GM23338 (cell line): ENCODE measurements at regions not wholly inside any gene's neighbourhood (a gene's known extent, or its start where the extent isn't known, plus 50 kb on each side); places are given as distances from the start of the nearest gene placed in this dataset.
A peak's percentile ranks its signal among the peaks of the same experiment; 100 is the strongest.

Experiments used
- ATAC-seq: fragments of 200-7000 bp; cut with Tn5 transposase; 3 replicates; pipeline ENCODE4 v1.9.1; 2020
- DNase-seq: peaks from one replicate; pipeline ENCODE4 v3.0.0-alpha.2; 2015; ENCODE audit warnings: low spot score
- H2AFZ ChIP-seq: fragments of 200-600 bp; sonication (generic); 2 replicates; pipeline ENCODE4 v1.8.0; 2016; ENCODE audit warnings: antibody characterized with exemption, mild to moderate bottlenecking, moderate library complexity
- H3F3A ChIP-seq: fragments of 200-600 bp; sonication (generic); replicated peaks from 2 replicates; pipeline ENCODE4 v1.8.0; 2017; ENCODE audit warnings: antibody characterized with exemption, mixed run types, low read depth
- H3K27ac ChIP-seq: fragments of 200-600 bp; sonication (generic); 2 replicates; pipeline ENCODE4 v1.6.1; 2016; ENCODE audit warnings: low read depth
- H3K27me3 ChIP-seq: fragments of 200-600 bp; sonication (generic); 2 replicates; pipeline ENCODE4 v1.8.0; 2016; ENCODE audit warnings: mild to moderate bottlenecking, mixed run types, moderate library complexity; ENCODE audit not compliant: insufficient read depth
- H3K36me3 ChIP-seq: fragments of 200-600 bp; sonication (generic); 2 replicates; pipeline ENCODE4 v1.8.0; 2016; ENCODE audit warnings: mild to moderate bottlenecking; ENCODE audit not compliant: insufficient read depth
- H3K4me1 ChIP-seq: fragments of 200-600 bp; sonication (generic); 2 replicates; pipeline ENCODE4 v1.8.0; 2016; ENCODE audit warnings: mild to moderate bottlenecking, moderate library complexity; ENCODE audit not compliant: insufficient read depth
- H3K4me2 ChIP-seq: fragments of 200-600 bp; sonication (generic); 2 replicates; pipeline ENCODE4 v1.7.1; 2017; ENCODE audit warnings: mixed run types
- H3K4me3 ChIP-seq: fragments of 200-600 bp; sonication (generic); 2 replicates; pipeline ENCODE4 v1.6.1; 2016; ENCODE audit warnings: mixed run types
- H3K79me2 ChIP-seq: fragments of 200-600 bp; sonication (generic); replicated peaks from 2 replicates; pipeline ENCODE4 v1.8.0; 2017; ENCODE audit warnings: mild to moderate bottlenecking; ENCODE audit not compliant: insufficient read depth
- H3K9me2 ChIP-seq: fragments of 200-600 bp; sonication (generic); 2 replicates; pipeline ENCODE4 v1.8.0; 2017; ENCODE audit not compliant: insufficient read depth
- H4K20me1 ChIP-seq: fragments of 200-600 bp; sonication (generic); replicated peaks from 2 replicates; pipeline ENCODE4 v1.8.0; 2017; ENCODE audit warnings: mild to moderate bottlenecking; ENCODE audit not compliant: insufficient read depth
- H3K27ac Mint-ChIP-seq: 2 replicates; pipeline ENCODE4 v1.8.0; 2020; ENCODE audit warnings: inconsistent platforms, mild to moderate bottlenecking, moderate library complexity, mixed read lengths
- H3K27me3 Mint-ChIP-seq: 3 replicates; pipeline ENCODE4 v1.8.0; 2022; ENCODE audit warnings: low read depth, mild to moderate bottlenecking, moderate library complexity, mixed read lengths, inconsistent platforms; ENCODE audit not compliant: insufficient read depth, poor library complexity
- H3K36me3 Mint-ChIP-seq: 3 replicates; pipeline ENCODE4 v1.8.0; 2021; ENCODE audit warnings: low read depth, mild to moderate bottlenecking, inconsistent platforms, moderate library complexity, mixed read lengths
- H3K4me1 Mint-ChIP-seq: 3 replicates; pipeline ENCODE4 v1.8.0; 2020; ENCODE audit warnings: mild to moderate bottlenecking, inconsistent platforms, mixed read lengths
- H3K4me3 Mint-ChIP-seq: 3 replicates; pipeline ENCODE4 v1.8.0; 2021; ENCODE audit warnings: moderate library complexity, mild to moderate bottlenecking, inconsistent platforms, mixed read lengths
- H3K9me3 Mint-ChIP-seq: 3 replicates; pipeline ENCODE4 v1.8.0; 2020; ENCODE audit warnings: moderate library complexity, mild to moderate bottlenecking, inconsistent platforms, mixed read lengths
- JUNB ChIP-seq: IDR thresholded peaks from one replicate; pipeline ENCODE4 v1.6.1; 2016; ENCODE audit warnings: antibody characterized with exemption; ENCODE audit not compliant: unreplicated experiment
- NANOG ChIP-seq: IDR thresholded peaks from 2 replicates; pipeline ENCODE4 v1.6.1; 2016; ENCODE audit warnings: antibody characterized with exemption, borderline replicate concordance
- POLR2AphosphoS5 ChIP-seq: IDR thresholded peaks from 2 replicates; pipeline ENCODE4 v1.6.1; 2016; ENCODE audit warnings: antibody characterized with exemption, low read depth
- STAT1 ChIP-seq: IDR thresholded peaks from one replicate; pipeline ENCODE4 v1.6.1; 2016; ENCODE audit warnings: antibody characterized with exemption; ENCODE audit not compliant: unreplicated experiment
- ZNF114 ChIP-seq: fragments of 250-450 bp; sonication (Bioruptor Pico); IDR thresholded peaks from 2 replicates; pipeline ENCODE4 v1.5.0; 2020; ENCODE audit warnings: mild to moderate bottlenecking, moderate library complexity
- ZNF331 ChIP-seq: fragments of 250-450 bp; sonication (Bioruptor Pico); IDR thresholded peaks from 2 replicates; pipeline ENCODE4 v1.5.0; 2020; ENCODE audit warnings: low read depth, mild to moderate bottlenecking, moderate library complexity
- TF ChIP-seq, protein P1 (sequence below): IDR thresholded peaks from 2 replicates; pipeline ENCODE4 v1.6.1; 2016; ENCODE audit warnings: antibody characterized with exemption
- TF ChIP-seq, protein P2 (sequence below), 2 experiments: fragments of 200-600 bp in 1 of 2; sonication (generic) in 1 of 2; conservative IDR thresholded peaks; 2 replicates each; pipeline versions ENCODE4 v1.5.1 to v1.6.1; 2016 to 2017; ENCODE audit warnings: antibody characterized with exemption in 2 of 2, low read depth in 2 of 2, mild to moderate bottlenecking in 2 of 2, moderate library complexity in 1 of 2
- TF ChIP-seq, protein P3 (sequence below): fragments of 250-450 bp; sonication (Bioruptor Pico); IDR thresholded peaks from 2 replicates; pipeline ENCODE4 v1.5.0; 2020; ENCODE audit warnings: mild to moderate bottlenecking, moderate library complexity

GRCh38 chr18:7414459-7414858 lies 152.7 kb upstream of the PTPRM start:
- Histone ChIP-seq H3K4me3 (no peak overlapping the region), H4K20me1 (no peaks in the 10 kb centered on the region), H3K4me1 (no peaks in the 10 kb centered on the region), H3K27ac (no peak overlapping the region), H3K36me3 (no peaks in the 10 kb centered on the region), H3K4me2 (no peak overlapping the region), H3K79me2 (no peaks in the 10 kb centered on the region), H3K9me2 (no peaks in the 10 kb centered on the region), H2AFZ (peak overlapping the region; percentile 80), H3F3A (no peaks in the 10 kb centered on the region), H3K27me3 (no peaks in the 10 kb centered on the region)
- Mint-ChIP-seq H3K27ac (peak overlapping the region; percentile 37; the same call in 1 of the 2 replicates), H3K36me3 (no peaks in the 10 kb centered on the region), H3K4me1 (peaks cover 13% of the 10 kb centered on the region), H3K27me3 (peaks cover 7% of the 10 kb centered on the region), H3K9me3 (peaks cover 9% of the 10 kb centered on the region; the same call in 2 of the 3 replicates), H3K4me3 (no peak overlapping the region)
- no peak for TF ChIP-seq POLR2AphosphoS5
- no peak for TF ChIP-seq JUNB
- no peak for TF ChIP-seq ZNF331 (CRISPR knock-in tag)
- TF ChIP-seq, protein P1, sequence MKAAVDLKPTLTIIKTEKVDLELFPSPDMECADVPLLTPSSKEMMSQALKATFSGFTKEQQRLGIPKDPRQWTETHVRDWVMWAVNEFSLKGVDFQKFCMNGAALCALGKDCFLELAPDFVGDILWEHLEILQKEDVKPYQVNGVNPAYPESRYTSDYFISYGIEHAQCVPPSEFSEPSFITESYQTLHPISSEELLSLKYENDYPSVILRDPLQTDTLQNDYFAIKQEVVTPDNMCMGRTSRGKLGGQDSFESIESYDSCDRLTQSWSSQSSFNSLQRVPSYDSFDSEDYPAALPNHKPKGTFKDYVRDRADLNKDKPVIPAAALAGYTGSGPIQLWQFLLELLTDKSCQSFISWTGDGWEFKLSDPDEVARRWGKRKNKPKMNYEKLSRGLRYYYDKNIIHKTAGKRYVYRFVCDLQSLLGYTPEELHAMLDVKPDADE = no peak
- TF ChIP-seq NANOG = no peak
- TF ChIP-seq STAT1 = no peak
- TF ChIP-seq, protein P2, sequence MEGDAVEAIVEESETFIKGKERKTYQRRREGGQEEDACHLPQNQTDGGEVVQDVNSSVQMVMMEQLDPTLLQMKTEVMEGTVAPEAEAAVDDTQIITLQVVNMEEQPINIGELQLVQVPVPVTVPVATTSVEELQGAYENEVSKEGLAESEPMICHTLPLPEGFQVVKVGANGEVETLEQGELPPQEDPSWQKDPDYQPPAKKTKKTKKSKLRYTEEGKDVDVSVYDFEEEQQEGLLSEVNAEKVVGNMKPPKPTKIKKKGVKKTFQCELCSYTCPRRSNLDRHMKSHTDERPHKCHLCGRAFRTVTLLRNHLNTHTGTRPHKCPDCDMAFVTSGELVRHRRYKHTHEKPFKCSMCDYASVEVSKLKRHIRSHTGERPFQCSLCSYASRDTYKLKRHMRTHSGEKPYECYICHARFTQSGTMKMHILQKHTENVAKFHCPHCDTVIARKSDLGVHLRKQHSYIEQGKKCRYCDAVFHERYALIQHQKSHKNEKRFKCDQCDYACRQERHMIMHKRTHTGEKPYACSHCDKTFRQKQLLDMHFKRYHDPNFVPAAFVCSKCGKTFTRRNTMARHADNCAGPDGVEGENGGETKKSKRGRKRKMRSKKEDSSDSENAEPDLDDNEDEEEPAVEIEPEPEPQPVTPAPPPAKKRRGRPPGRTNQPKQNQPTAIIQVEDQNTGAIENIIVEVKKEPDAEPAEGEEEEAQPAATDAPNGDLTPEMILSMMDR (conservative IDR thresholded peaks at IDR 0.05; ENCODE audit: low read depth in 2 of 2) = no peak
- ATAC-seq (no peak), DNase-seq (no peak)

- H3K27ac Mint-ChIP-seq = no peak overlapping the region
- Histone ChIP-seq H3F3A (no peaks in the 10 kb centered on the region), H4K20me1 (no peaks in the 10 kb centered on the region), H3K4me3 (no peak overlapping the region), H3K9me2 (no peaks in the 10 kb centered on the region), H3K4me2 (no peak overlapping the region), H3K36me3 (no peaks in the 10 kb centered on the region), H3K4me1 (no peaks in the 10 kb centered on the region), H2AFZ (peak overlapping the region; percentile 80), H3K79me2 (no peaks in the 10 kb centered on the region), H3K27me3 (no peaks in the 10 kb centered on the region), H3K27ac (no peak overlapping the region)
- H3K27me3 Mint-ChIP-seq = peaks cover 7% of the 10 kb centered on the region
- H3K4me1 Mint-ChIP-seq = peaks cover 13% of the 10 kb centered on the region
- H3K4me3 Mint-ChIP-seq = no peak overlapping the region
- peaks cover 9% of the 10 kb centered on the region; the same call in 2 of the 3 replicates for H3K9me3 Mint-ChIP-seq
- DNase-seq (no peak), ATAC-seq (peak; percentile 52)
- no peaks in the 10 kb centered on the region for H3K36me3 Mint-ChIP-seq
- TF ChIP-seq ZNF114 (CRISPR knock-in tag) = no peak
- TF ChIP-seq, protein P3, sequence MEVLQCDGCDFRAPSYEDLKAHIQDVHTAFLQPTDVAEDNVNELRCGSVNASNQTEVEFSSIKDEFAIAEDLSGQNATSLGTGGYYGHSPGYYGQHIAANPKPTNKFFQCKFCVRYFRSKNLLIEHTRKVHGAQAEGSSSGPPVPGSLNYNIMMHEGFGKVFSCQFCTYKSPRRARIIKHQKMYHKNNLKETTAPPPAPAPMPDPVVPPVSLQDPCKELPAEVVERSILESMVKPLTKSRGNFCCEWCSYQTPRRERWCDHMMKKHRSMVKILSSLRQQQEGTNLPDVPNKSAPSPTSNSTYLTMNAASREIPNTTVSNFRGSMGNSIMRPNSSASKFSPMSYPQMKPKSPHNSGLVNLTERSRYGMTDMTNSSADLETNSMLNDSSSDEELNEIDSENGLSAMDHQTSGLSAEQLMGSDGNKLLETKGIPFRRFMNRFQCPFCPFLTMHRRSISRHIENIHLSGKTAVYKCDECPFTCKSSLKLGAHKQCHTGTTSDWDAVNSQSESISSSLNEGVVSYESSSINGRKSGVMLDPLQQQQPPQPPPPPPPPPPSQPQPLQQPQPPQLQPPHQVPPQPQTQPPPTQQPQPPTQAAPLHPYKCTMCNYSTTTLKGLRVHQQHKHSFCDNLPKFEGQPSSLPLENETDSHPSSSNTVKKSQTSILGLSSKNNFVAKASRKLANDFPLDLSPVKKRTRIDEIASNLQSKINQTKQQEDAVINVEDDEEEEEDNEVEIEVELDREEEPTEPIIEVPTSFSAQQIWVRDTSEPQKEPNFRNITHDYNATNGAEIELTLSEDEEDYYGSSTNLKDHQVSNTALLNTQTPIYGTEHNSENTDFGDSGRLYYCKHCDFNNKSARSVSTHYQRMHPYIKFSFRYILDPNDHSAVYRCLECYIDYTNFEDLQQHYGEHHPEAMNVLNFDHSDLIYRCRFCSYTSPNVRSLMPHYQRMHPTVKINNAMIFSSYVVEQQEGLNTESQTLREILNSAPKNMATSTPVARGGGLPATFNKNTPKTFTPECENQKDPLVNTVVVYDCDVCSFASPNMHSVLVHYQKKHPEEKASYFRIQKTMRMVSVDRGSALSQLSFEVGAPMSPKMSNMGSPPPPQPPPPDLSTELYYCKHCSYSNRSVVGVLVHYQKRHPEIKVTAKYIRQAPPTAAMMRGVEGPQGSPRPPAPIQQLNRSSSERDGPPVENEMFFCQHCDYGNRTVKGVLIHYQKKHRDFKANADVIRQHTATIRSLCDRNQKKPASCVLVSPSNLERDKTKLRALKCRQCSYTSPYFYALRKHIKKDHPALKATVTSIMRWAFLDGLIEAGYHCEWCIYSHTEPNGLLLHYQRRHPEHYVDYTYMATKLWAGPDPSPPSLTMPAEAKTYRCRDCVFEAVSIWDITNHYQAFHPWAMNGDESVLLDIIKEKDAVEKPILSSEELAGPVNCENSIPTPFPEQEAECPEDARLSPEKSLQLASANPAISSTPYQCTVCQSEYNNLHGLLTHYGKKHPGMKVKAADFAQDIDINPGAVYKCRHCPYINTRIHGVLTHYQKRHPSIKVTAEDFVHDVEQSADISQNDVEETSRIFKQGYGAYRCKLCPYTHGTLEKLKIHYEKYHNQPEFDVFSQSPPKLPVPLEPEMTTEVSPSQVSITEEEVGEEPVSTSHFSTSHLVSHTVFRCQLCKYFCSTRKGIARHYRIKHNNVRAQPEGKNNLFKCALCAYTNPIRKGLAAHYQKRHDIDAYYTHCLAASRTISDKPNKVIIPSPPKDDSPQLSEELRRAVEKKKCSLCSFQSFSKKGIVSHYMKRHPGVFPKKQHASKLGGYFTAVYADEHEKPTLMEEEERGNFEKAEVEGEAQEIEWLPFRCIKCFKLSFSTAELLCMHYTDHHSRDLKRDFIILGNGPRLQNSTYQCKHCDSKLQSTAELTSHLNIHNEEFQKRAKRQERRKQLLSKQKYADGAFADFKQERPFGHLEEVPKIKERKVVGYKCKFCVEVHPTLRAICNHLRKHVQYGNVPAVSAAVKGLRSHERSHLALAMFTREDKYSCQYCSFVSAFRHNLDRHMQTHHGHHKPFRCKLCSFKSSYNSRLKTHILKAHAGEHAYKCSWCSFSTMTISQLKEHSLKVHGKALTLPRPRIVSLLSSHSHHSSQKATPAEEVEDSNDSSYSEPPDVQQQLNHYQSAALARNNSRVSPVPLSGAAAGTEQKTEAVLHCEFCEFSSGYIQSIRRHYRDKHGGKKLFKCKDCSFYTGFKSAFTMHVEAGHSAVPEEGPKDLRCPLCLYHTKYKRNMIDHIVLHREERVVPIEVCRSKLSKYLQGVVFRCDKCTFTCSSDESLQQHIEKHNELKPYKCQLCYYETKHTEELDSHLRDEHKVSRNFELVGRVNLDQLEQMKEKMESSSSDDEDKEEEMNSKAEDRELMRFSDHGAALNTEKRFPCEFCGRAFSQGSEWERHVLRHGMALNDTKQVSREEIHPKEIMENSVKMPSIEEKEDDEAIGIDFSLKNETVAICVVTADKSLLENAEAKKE (CRISPR knock-in tag) = no peak
- TF ChIP-seq POLR2AphosphoS5 = no peak
- TF ChIP-seq, protein P2 (conservative IDR thresholded peaks at IDR 0.05; ENCODE audit: low read depth in 2 of 2) = no peak
- no peak for TF ChIP-seq NANOG
- TF ChIP-seq ZNF331 (CRISPR knock-in tag) = no peak
Observed at GRCh38 chr18:7415081-7415894, 151.8 kb upstream of the PTPRM start.
